Gastroesophageal sphincter (tissue), 3 donors: ENCODE measurements at regions not wholly inside any gene's neighbourhood (a gene's known extent, or its start where the extent isn't known, plus 50 kb on each side); places are given as distances from the start of the nearest gene placed in this dataset.

Experiments
- CTCF ChIP-seq, 4 experiments: fragments of 200-600 bp in 2 of 4; fragments of 450-650 bp in 2 of 4; sonication (generic) in 1 of 4; IDR thresholded peaks; one replicate each; pipeline ENCODE4 v1.5.1; 2017 to 2019; ENCODE audit warnings: antibody characterized with exemption in 4 of 4, mild to moderate bottlenecking in 2 of 4, moderate library complexity in 2 of 4
- EP300 ChIP-seq: sonication (generic); formaldehyde crosslinking; IDR thresholded peaks from one replicate; pipeline ENCODE4 v1.6.1; 2017; ENCODE audit warnings: antibody characterized with exemption, mild to moderate bottlenecking

- TF ChIP-seq CTCF (IDR thresholded peaks at IDR 0.05) (no peak), EP300 (no peak)
These were observed 415.6 kb upstream of the FZD8 start for GRCh38 chr10:36057731-36058130.
